Activated T-helper 2 cell treated with anti-CD3 and anti-CD28 coated beads, Interferon-gamma antibody, Interleukin-2, Interleukin-4, amounts not matched to agents 10 μg/mL and 5 μg/mL and 100 μg/mL, durations not matched to agents 14 hours and 24 hours and 36 hours (primary cell): ENCODE measurements at regions not wholly inside any gene's neighbourhood (a gene's known extent, or its start where the extent isn't known, plus 50 kb on each side); places are given as distances from the start of the nearest gene placed in this dataset.

ENCODE experiments used
- DNase-seq: peaks from one replicate; pipeline ENCODE4 v3.0.0; 2021; ENCODE audit warnings: low spot score
- H3K27ac Mint-ChIP-seq: one replicate; pipeline ENCODE4 v1.8.0; 2021; ENCODE audit warnings: mixed read lengths
- H3K27me3 Mint-ChIP-seq: one replicate; pipeline ENCODE4 v1.8.0; 2021; ENCODE audit warnings: low read depth, mixed read lengths
- H3K36me3 Mint-ChIP-seq: one replicate; pipeline ENCODE4 v1.8.0; 2021; ENCODE audit warnings: low read depth, mixed read lengths
- H3K4me1 Mint-ChIP-seq: one replicate; pipeline ENCODE4 v1.8.0; 2021; ENCODE audit warnings: low read depth, mixed read lengths
- H3K4me3 Mint-ChIP-seq: one replicate; pipeline ENCODE4 v1.8.0; 2021; ENCODE audit warnings: low read depth, mild to moderate bottlenecking, moderate library complexity, mixed read lengths
- H3K9me3 Mint-ChIP-seq: one replicate; pipeline ENCODE4 v1.8.0; 2021; ENCODE audit warnings: mixed read lengths
- intact Hi-C: fragments of 100-400 bp; cut with micrococcal nuclease; formaldehyde crosslinking; loops from one replicate; pipeline ENCODE4 v1.15.1; 2023

GRCh38 chr2:52520644-52521043 lies 1247.0 kb upstream of the CHAC2 start:
- Mint-ChIP-seq H3K27ac (no peak overlapping the region), H3K9me3 (peaks cover 7% of the 10 kb centered on the region), H3K36me3 (no peaks in the 10 kb centered on the region), H3K4me3 (no peak overlapping the region), H3K27me3 (no peaks in the 10 kb centered on the region), H3K4me1 (no peaks in the 10 kb centered on the region)
- DNase-seq, result no peak
- intact Hi-C loops, result no loop called here

- no peak overlapping the region for H3K4me3 Mint-ChIP-seq
- H3K27me3 Mint-ChIP-seq, result no peaks in the 10 kb centered on the region
- no peaks in the 10 kb centered on the region for H3K4me1 Mint-ChIP-seq
- intact Hi-C loops, result no loop called here
- H3K36me3 Mint-ChIP-seq, result no peaks in the 10 kb centered on the region
- no peak overlapping the region for H3K27ac Mint-ChIP-seq
- no peak for DNase-seq
- peaks cover 13% of the 10 kb centered on the region for H3K9me3 Mint-ChIP-seq
Observed at GRCh38 chr2:52518678-52519077, 1248.9 kb upstream of the CHAC2 start.

- Mint-ChIP-seq H3K27ac (no peak overlapping the region), H3K36me3 (no peaks in the 10 kb centered on the region), H3K27me3 (no peaks in the 10 kb centered on the region), H3K4me1 (no peaks in the 10 kb centered on the region), H3K9me3 (peaks cover 15% of the 10 kb centered on the region), H3K4me3 (no peak overlapping the region)
- DNase-seq, result no peak
- intact Hi-C loops, result no loop called here
Observed at GRCh38 chr2:52512760-52513159, 1254.8 kb upstream of the CHAC2 start.

GRCh38 chr2:52510432-52510831 lies 1257.2 kb upstream of the CHAC2 start:
- H3K27ac Mint-ChIP-seq, result no peak overlapping the region
- DNase-seq, result no peak
- no peaks in the 10 kb centered on the region for H3K27me3 Mint-ChIP-seq
- no peak overlapping the region for H3K4me3 Mint-ChIP-seq
- no peaks in the 10 kb centered on the region for H3K36me3 Mint-ChIP-seq
- H3K9me3 Mint-ChIP-seq, result peaks cover 21% of the 10 kb centered on the region
- intact Hi-C loops, result no loop called here
- H3K4me1 Mint-ChIP-seq, result no peaks in the 10 kb centered on the region

- no peak for DNase-seq
- Mint-ChIP-seq H3K4me3 (no peak overlapping the region), H3K36me3 (no peaks in the 10 kb centered on the region), H3K27ac (no peak overlapping the region), H3K27me3 (no peaks in the 10 kb centered on the region), H3K9me3 (peaks cover 27% of the 10 kb centered on the region), H3K4me1 (no peaks in the 10 kb centered on the region)
- intact Hi-C loops, result no loop called here
Observed at GRCh38 chr2:52502476-52502860, 1265.1 kb upstream of the CHAC2 start.

GRCh38 chr2:52501715-52502475 lies 1265.7 kb upstream of the CHAC2 start:
- Mint-ChIP-seq H3K27me3 (no peaks in the 10 kb centered on the region), H3K27ac (no peak overlapping the region), H3K36me3 (no peaks in the 10 kb centered on the region), H3K9me3 (peaks cover 23% of the 10 kb centered on the region), H3K4me3 (no peak overlapping the region), H3K4me1 (no peaks in the 10 kb centered on the region)
- intact Hi-C loops, result no loop called here
- no peak for DNase-seq

GRCh38 chr2:52500561-52500960 lies 1267.0 kb upstream of the CHAC2 start:
- Mint-ChIP-seq H3K4me1 (no peaks in the 10 kb centered on the region), H3K27ac (no peak overlapping the region), H3K9me3 (peaks cover 25% of the 10 kb centered on the region), H3K27me3 (no peaks in the 10 kb centered on the region), H3K4me3 (no peak overlapping the region), H3K36me3 (no peaks in the 10 kb centered on the region)
- intact Hi-C loops, result no loop called here
- no peak for DNase-seq

GRCh38 chr2:52498077-52498750 lies 1269.4 kb upstream of the CHAC2 start:
- no peaks in the 10 kb centered on the region for H3K4me1 Mint-ChIP-seq
- no peak overlapping the region for H3K4me3 Mint-ChIP-seq
- no peak for DNase-seq
- peaks cover 21% of the 10 kb centered on the region for H3K9me3 Mint-ChIP-seq
- intact Hi-C loops, result no loop called here
- no peaks in the 10 kb centered on the region for H3K36me3 Mint-ChIP-seq
- H3K27me3 Mint-ChIP-seq, result no peaks in the 10 kb centered on the region
- H3K27ac Mint-ChIP-seq, result no peak overlapping the region

GRCh38 chr2:52495816-52496215 lies 1271.8 kb upstream of the CHAC2 start:
- H3K27me3 Mint-ChIP-seq, result no peaks in the 10 kb centered on the region
- no peak overlapping the region for H3K4me3 Mint-ChIP-seq
- DNase-seq, result no peak
- intact Hi-C loops, result no loop called here
- H3K27ac Mint-ChIP-seq, result no peak overlapping the region
- H3K4me1 Mint-ChIP-seq, result no peaks in the 10 kb centered on the region
- peaks cover 28% of the 10 kb centered on the region for H3K9me3 Mint-ChIP-seq
- no peaks in the 10 kb centered on the region for H3K36me3 Mint-ChIP-seq

GRCh38 chr2:52477166-52477565 lies 1290.4 kb upstream of the CHAC2 start:
- H3K4me3 Mint-ChIP-seq, result no peak overlapping the region
- intact Hi-C loops, result no loop called here
- no peaks in the 10 kb centered on the region for H3K27me3 Mint-ChIP-seq
- no peak overlapping the region for H3K27ac Mint-ChIP-seq
- no peaks in the 10 kb centered on the region for H3K36me3 Mint-ChIP-seq
- H3K9me3 Mint-ChIP-seq, result peaks cover 23% of the 10 kb centered on the region
- H3K4me1 Mint-ChIP-seq, result no peaks in the 10 kb centered on the region
- DNase-seq, result no peak

GRCh38 chr2:52475590-52475989 lies 1292.0 kb upstream of the CHAC2 start:
- no peak overlapping the region for H3K27ac Mint-ChIP-seq
- no peak for DNase-seq
- no peaks in the 10 kb centered on the region for H3K36me3 Mint-ChIP-seq
- H3K4me3 Mint-ChIP-seq, result no peak overlapping the region
- H3K9me3 Mint-ChIP-seq, result peaks cover 23% of the 10 kb centered on the region
- no peaks in the 10 kb centered on the region for H3K27me3 Mint-ChIP-seq
- intact Hi-C loops, result no loop called here
- no peaks in the 10 kb centered on the region for H3K4me1 Mint-ChIP-seq

- Mint-ChIP-seq H3K36me3 (no peaks in the 10 kb centered on the region), H3K4me1 (no peaks in the 10 kb centered on the region), H3K27me3 (no peaks in the 10 kb centered on the region), H3K4me3 (no peak overlapping the region), H3K27ac (no peak overlapping the region), H3K9me3 (peaks cover 20% of the 10 kb centered on the region)
- DNase-seq, result no peak
- intact Hi-C loops, result no loop called here
Observed at GRCh38 chr2:52474091-52474490, 1293.5 kb upstream of the CHAC2 start.

- intact Hi-C loops, result no loop called here
- Mint-ChIP-seq H3K36me3 (no peaks in the 10 kb centered on the region), H3K9me3 (peaks cover 18% of the 10 kb centered on the region), H3K4me3 (no peak overlapping the region), H3K27ac (no peak overlapping the region), H3K27me3 (no peaks in the 10 kb centered on the region), H3K4me1 (no peaks in the 10 kb centered on the region)
- DNase-seq, result no peak
Observed at GRCh38 chr2:52473526-52473925, 1294.1 kb upstream of the CHAC2 start.
